Natural killer cell (primary cell): ENCODE measurements at regions not wholly inside any gene's neighbourhood (a gene's known extent, or its start where the extent isn't known, plus 50 kb on each side); places are given as distances from the start of the nearest gene placed in this dataset.

Experiments
- ATAC-seq, 3 donors: fragments of 150-1000 bp in 2 of 3; fragments of 200-7000 bp in 1 of 3; cut with Tn5 transposase; 1 replicate in 1 of 3; 2 replicates in 2 of 3; pipeline ENCODE4 v1.10.0; 2021; ENCODE audit warnings: mild to moderate bottlenecking in 2 of 3, moderate library complexity in 2 of 3
- DNase-seq, 2 donors: peaks; one replicate each; pipeline versions ENCODE4 v3.0.0 to v3.0.0-alpha.2; 2013 to 2021; ENCODE audit warnings: mixed read lengths in 1 of 2
- H3K27ac ChIP-seq: one replicate; pipeline ENCODE4 v1.5.1; 2013; ENCODE audit warnings: mild to moderate bottlenecking, low read length
- H3K27me3 ChIP-seq: one replicate; pipeline ENCODE4 v1.6.1; 2013; ENCODE audit warnings: low read length; ENCODE audit not compliant: control insufficient read depth, insufficient read depth
- H3K36me3 ChIP-seq: one replicate; pipeline ENCODE4 v1.6.1; 2013; ENCODE audit warnings: low read length; ENCODE audit not compliant: control insufficient read depth, insufficient read depth
- H3K4me1 ChIP-seq: one replicate; pipeline ENCODE4 v1.6.1; 2013; ENCODE audit warnings: low read length; ENCODE audit not compliant: control insufficient read depth, insufficient read depth
- H3K4me3 ChIP-seq: one replicate; pipeline ENCODE4 v1.5.1; 2013; ENCODE audit warnings: low read length
- H3K9me3 ChIP-seq: one replicate; pipeline ENCODE4 v1.6.1; 2013; ENCODE audit warnings: low read length; ENCODE audit not compliant: control insufficient read depth, insufficient read depth
- H3K27ac Mint-ChIP-seq, 2 donors: one replicate each; pipeline ENCODE4 v1.8.0; 2022; ENCODE audit warnings: mild to moderate bottlenecking in 2 of 2, mixed read lengths in 2 of 2, moderate library complexity in 1 of 2
- H3K27me3 Mint-ChIP-seq, 2 donors: one replicate each; pipeline ENCODE4 v1.8.0; 2022; ENCODE audit warnings: low read depth in 2 of 2, mixed read lengths in 2 of 2
- H3K36me3 Mint-ChIP-seq: one replicate; pipeline ENCODE4 v1.8.0; 2022; ENCODE audit warnings: mixed read lengths
- H3K4me1 Mint-ChIP-seq, 2 donors: one replicate each; pipeline ENCODE4 v1.8.0; 2022; ENCODE audit warnings: mixed read lengths in 2 of 2
- H3K4me3 Mint-ChIP-seq: one replicate; pipeline ENCODE4 v1.8.0; 2022; ENCODE audit warnings: mild to moderate bottlenecking, moderate library complexity, mixed read lengths
- H3K9me3 Mint-ChIP-seq, 2 donors: one replicate each; pipeline ENCODE4 v1.8.0; 2022; ENCODE audit warnings: mixed read lengths in 2 of 2
- WGBS: methylation state at CpG from one replicate; pipeline ENCODE4 v1.1.7; 2013; ENCODE audit warnings: missing lambda C conversion rate; ENCODE audit not compliant: insufficient coverage; 5-methylcytosine and 5-hydroxymethylcytosine counted together
- intact Hi-C: fragments of 100-400 bp; cut with micrococcal nuclease; formaldehyde crosslinking; loops from one replicate; pipeline ENCODE4 v1.14.2; 2022
- TF ChIP-seq, protein P1 (sequence below): fragments of 200-600 bp; IDR thresholded peaks from one replicate; pipeline ENCODE4 v1.8.0; 2022; ENCODE audit warnings: antibody characterized with exemption

DNA sequence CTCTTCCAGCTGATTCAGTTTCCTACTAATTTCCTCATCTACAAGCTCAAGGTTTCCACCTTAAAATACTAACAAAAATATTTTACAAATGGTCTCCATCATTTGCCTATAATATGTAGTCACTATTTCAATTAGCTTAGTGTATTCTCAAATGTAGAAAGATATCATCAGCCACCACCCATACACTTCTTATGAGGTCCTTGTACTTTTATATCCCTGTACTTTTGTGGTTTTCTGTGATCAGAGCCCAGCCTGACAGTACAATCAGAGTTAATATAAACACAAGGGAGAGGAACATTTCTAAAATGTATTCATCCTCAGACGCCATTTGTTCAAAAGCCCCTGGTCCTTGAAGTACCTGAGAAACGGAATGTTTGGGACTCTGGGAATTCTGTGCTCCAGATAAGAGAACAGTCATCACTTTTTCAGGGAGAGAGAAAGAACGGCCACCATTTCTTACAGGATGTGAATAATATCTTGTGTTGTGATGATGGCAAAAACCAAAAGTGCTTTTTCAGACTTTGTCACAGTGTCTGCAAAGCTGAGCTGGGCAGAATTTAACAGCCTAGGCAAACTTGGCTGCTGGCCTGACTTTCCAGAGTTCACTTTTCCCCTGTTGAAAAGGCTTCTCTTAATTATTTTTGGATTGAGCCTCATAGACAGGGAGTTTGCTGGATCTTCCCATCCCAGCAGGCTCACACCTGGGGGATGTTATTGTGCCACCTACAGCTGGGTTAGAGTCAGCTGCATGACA lies 361.7 kb upstream of the ACVR2A start:
- 74% methylated on average over 3 of the region's 3 CpGs for WGBS
- Mint-ChIP-seq H3K27me3 (no peaks in the 10 kb centered on the region), H3K4me3 (no peak overlapping the region), H3K36me3 (no peaks in the 10 kb centered on the region), H3K4me1 (no peaks in the 10 kb centered on the region), H3K9me3 (no peaks in the 10 kb centered on the region), H3K27ac (no peak overlapping the region)
- H3K36me3 ChIP-seq, result no peaks in the 10 kb centered on the region
- TF ChIP-seq, protein P1, sequence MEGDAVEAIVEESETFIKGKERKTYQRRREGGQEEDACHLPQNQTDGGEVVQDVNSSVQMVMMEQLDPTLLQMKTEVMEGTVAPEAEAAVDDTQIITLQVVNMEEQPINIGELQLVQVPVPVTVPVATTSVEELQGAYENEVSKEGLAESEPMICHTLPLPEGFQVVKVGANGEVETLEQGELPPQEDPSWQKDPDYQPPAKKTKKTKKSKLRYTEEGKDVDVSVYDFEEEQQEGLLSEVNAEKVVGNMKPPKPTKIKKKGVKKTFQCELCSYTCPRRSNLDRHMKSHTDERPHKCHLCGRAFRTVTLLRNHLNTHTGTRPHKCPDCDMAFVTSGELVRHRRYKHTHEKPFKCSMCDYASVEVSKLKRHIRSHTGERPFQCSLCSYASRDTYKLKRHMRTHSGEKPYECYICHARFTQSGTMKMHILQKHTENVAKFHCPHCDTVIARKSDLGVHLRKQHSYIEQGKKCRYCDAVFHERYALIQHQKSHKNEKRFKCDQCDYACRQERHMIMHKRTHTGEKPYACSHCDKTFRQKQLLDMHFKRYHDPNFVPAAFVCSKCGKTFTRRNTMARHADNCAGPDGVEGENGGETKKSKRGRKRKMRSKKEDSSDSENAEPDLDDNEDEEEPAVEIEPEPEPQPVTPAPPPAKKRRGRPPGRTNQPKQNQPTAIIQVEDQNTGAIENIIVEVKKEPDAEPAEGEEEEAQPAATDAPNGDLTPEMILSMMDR, result no peak
- ATAC-seq (no peak), DNase-seq (no peak)
- no peak overlapping the region for H3K4me3 ChIP-seq
- H3K9me3 ChIP-seq, result no peaks in the 10 kb centered on the region
- no peaks in the 10 kb centered on the region for H3K4me1 ChIP-seq
- no peak overlapping the region for H3K27ac ChIP-seq
- intact Hi-C loops, result no loop called here
- no peaks in the 10 kb centered on the region for H3K27me3 ChIP-seq

DNA sequence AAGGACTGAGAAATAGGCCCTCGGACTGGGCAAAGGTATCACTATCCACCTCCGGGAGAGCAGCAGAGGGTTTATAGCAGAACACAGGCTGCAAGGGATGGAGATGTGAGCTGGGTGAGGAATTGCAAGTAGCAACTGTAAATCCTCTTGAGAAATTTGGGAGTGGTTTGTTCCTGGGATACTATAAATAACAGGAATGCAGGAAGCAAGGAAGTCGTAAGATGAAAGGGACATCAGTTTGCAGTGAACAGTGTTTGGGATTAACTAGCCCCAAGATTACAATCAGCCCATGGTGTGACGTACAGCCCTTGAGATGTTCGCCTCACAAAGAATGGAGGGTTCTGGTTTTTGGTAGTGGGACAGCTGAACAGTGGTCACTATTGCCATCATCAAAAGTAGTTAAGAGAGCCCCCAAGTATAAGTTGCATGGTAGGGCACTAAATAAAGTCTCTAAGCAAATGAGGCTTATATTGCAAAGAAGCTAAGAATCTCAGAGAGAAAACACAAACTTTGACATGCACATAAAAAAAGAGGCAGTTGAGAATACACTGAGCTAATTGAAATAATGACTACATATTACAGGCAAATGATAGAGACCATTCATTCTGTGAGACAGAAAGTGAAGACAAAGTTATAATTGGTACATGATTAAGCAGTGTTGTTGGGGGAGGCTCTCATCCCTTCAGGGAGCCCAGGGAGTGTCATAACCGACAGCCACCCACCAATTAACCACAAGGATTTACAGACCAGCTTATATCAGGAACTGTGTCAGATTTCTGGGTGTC lies 362.5 kb upstream of the ACVR2A start:
- Histone ChIP-seq H3K4me3 (no peak overlapping the region), H3K9me3 (no peaks in the 10 kb centered on the region), H3K27me3 (no peaks in the 10 kb centered on the region), H3K4me1 (no peaks in the 10 kb centered on the region), H3K36me3 (no peaks in the 10 kb centered on the region), H3K27ac (no peak overlapping the region)
- no peaks in the 10 kb centered on the region for H3K27me3 Mint-ChIP-seq
- ATAC-seq (no peak), DNase-seq (no peak)
- H3K36me3 Mint-ChIP-seq, result no peaks in the 10 kb centered on the region
- TF ChIP-seq, protein P1, result no peak
- no peak overlapping the region for H3K4me3 Mint-ChIP-seq
- no peak overlapping the region for H3K27ac Mint-ChIP-seq
- 81% methylated on average over 6 of the region's 6 CpGs for WGBS
- H3K4me1 Mint-ChIP-seq, result no peaks in the 10 kb centered on the region
- H3K9me3 Mint-ChIP-seq, result no peaks in the 10 kb centered on the region
- intact Hi-C loops, result no loop called here

DNA sequence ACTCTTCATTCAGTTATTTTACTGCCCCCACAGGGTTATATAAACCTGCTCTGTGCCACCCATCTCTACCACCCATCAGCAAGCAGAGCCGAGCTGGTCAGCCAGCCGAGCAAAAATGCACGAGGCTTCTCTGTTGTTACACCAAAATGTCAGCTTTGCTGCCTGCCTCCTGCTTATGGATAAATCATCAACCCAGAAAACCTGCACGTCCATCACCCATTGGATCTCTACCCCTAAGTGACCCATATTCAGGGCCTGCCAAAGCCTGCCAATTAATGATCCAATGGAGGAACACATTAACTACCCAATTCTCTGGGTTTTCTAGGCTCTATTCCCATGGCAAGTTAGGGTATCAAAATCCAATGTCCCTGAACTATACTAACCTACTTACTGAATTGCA lies 365.5 kb upstream of the ACVR2A start:
- Histone ChIP-seq H3K4me3 (no peak overlapping the region), H3K4me1 (no peaks in the 10 kb centered on the region), H3K27ac (no peak overlapping the region), H3K9me3 (no peaks in the 10 kb centered on the region), H3K27me3 (no peaks in the 10 kb centered on the region), H3K36me3 (no peaks in the 10 kb centered on the region)
- H3K4me1 Mint-ChIP-seq, result no peaks in the 10 kb centered on the region
- no peaks in the 10 kb centered on the region for H3K9me3 Mint-ChIP-seq
- TF ChIP-seq, protein P1, result no peak
- no peaks in the 10 kb centered on the region for H3K36me3 Mint-ChIP-seq
- H3K27me3 Mint-ChIP-seq, result no peaks in the 10 kb centered on the region
- intact Hi-C loops, result no loop called here
- no peak overlapping the region for H3K4me3 Mint-ChIP-seq
- WGBS, result 93% methylated on average over 4 of the region's 4 CpGs
- ATAC-seq (no peak), DNase-seq (no peak)
- H3K27ac Mint-ChIP-seq, result no peak overlapping the region
